GM23338 (cell line): ENCODE measurements at regions not wholly inside any gene's neighbourhood (a gene's known extent, or its start where the extent isn't known, plus 50 kb on each side); places are given as distances from the start of the nearest gene placed in this dataset.

ENCODE experiments used
- ATAC-seq: fragments of 200-7000 bp; cut with Tn5 transposase; 3 replicates; pipeline ENCODE4 v1.9.1; 2020
- DNase-seq: peaks from one replicate; pipeline ENCODE4 v3.0.0-alpha.2; 2015; ENCODE audit warnings: low spot score
- H2AFZ ChIP-seq: fragments of 200-600 bp; sonication (generic); 2 replicates; pipeline ENCODE4 v1.8.0; 2016; ENCODE audit warnings: antibody characterized with exemption, mild to moderate bottlenecking, moderate library complexity
- H3F3A ChIP-seq: fragments of 200-600 bp; sonication (generic); replicated peaks from 2 replicates; pipeline ENCODE4 v1.8.0; 2017; ENCODE audit warnings: antibody characterized with exemption, mixed run types, low read depth
- H3K27ac ChIP-seq: fragments of 200-600 bp; sonication (generic); 2 replicates; pipeline ENCODE4 v1.6.1; 2016; ENCODE audit warnings: low read depth
- H3K27me3 ChIP-seq: fragments of 200-600 bp; sonication (generic); 2 replicates; pipeline ENCODE4 v1.8.0; 2016; ENCODE audit warnings: mild to moderate bottlenecking, mixed run types, moderate library complexity; ENCODE audit not compliant: insufficient read depth
- H3K36me3 ChIP-seq: fragments of 200-600 bp; sonication (generic); 2 replicates; pipeline ENCODE4 v1.8.0; 2016; ENCODE audit warnings: mild to moderate bottlenecking; ENCODE audit not compliant: insufficient read depth
- H3K4me1 ChIP-seq: fragments of 200-600 bp; sonication (generic); 2 replicates; pipeline ENCODE4 v1.8.0; 2016; ENCODE audit warnings: mild to moderate bottlenecking, moderate library complexity; ENCODE audit not compliant: insufficient read depth
- H3K4me2 ChIP-seq: fragments of 200-600 bp; sonication (generic); 2 replicates; pipeline ENCODE4 v1.7.1; 2017; ENCODE audit warnings: mixed run types
- H3K4me3 ChIP-seq: fragments of 200-600 bp; sonication (generic); 2 replicates; pipeline ENCODE4 v1.6.1; 2016; ENCODE audit warnings: mixed run types
- H3K79me2 ChIP-seq: fragments of 200-600 bp; sonication (generic); replicated peaks from 2 replicates; pipeline ENCODE4 v1.8.0; 2017; ENCODE audit warnings: mild to moderate bottlenecking; ENCODE audit not compliant: insufficient read depth
- H3K9me2 ChIP-seq: fragments of 200-600 bp; sonication (generic); 2 replicates; pipeline ENCODE4 v1.8.0; 2017; ENCODE audit not compliant: insufficient read depth
- H4K20me1 ChIP-seq: fragments of 200-600 bp; sonication (generic); replicated peaks from 2 replicates; pipeline ENCODE4 v1.8.0; 2017; ENCODE audit warnings: mild to moderate bottlenecking; ENCODE audit not compliant: insufficient read depth
- H3K27ac Mint-ChIP-seq: 2 replicates; pipeline ENCODE4 v1.8.0; 2020; ENCODE audit warnings: inconsistent platforms, mild to moderate bottlenecking, moderate library complexity, mixed read lengths
- H3K27me3 Mint-ChIP-seq: 3 replicates; pipeline ENCODE4 v1.8.0; 2022; ENCODE audit warnings: low read depth, mild to moderate bottlenecking, moderate library complexity, mixed read lengths, inconsistent platforms; ENCODE audit not compliant: insufficient read depth, poor library complexity
- H3K36me3 Mint-ChIP-seq: 3 replicates; pipeline ENCODE4 v1.8.0; 2021; ENCODE audit warnings: low read depth, mild to moderate bottlenecking, inconsistent platforms, moderate library complexity, mixed read lengths
- H3K4me1 Mint-ChIP-seq: 3 replicates; pipeline ENCODE4 v1.8.0; 2020; ENCODE audit warnings: mild to moderate bottlenecking, inconsistent platforms, mixed read lengths
- H3K4me3 Mint-ChIP-seq: 3 replicates; pipeline ENCODE4 v1.8.0; 2021; ENCODE audit warnings: moderate library complexity, mild to moderate bottlenecking, inconsistent platforms, mixed read lengths
- H3K9me3 Mint-ChIP-seq: 3 replicates; pipeline ENCODE4 v1.8.0; 2020; ENCODE audit warnings: moderate library complexity, mild to moderate bottlenecking, inconsistent platforms, mixed read lengths
- CREB1 ChIP-seq: fragments of 250-450 bp; sonication (Bioruptor Pico); IDR thresholded peaks from 2 replicates; pipeline ENCODE4 v1.5.0; 2020; ENCODE audit warnings: low read depth, mild to moderate bottlenecking, moderate library complexity
- CTCF ChIP-seq, 2 experiments: fragments of 200-600 bp in 1 of 2; sonication (generic) in 1 of 2; conservative IDR thresholded peaks; 2 replicates each; pipeline versions ENCODE4 v1.5.1 to v1.6.1; 2016 to 2017; ENCODE audit warnings: antibody characterized with exemption in 2 of 2, low read depth in 2 of 2, mild to moderate bottlenecking in 2 of 2, moderate library complexity in 1 of 2
- ETS1 ChIP-seq: IDR thresholded peaks from 2 replicates; pipeline ENCODE4 v1.6.1; 2016; ENCODE audit warnings: antibody characterized with exemption
- EZH2 ChIP-seq: fragments of 200-600 bp; sonication (generic); IDR thresholded peaks from one replicate; pipeline ENCODE4 v1.8.0; 2017; ENCODE audit warnings: antibody characterized with exemption, mild to moderate bottlenecking, low read depth; ENCODE audit not compliant: unreplicated experiment
- JUNB ChIP-seq: IDR thresholded peaks from one replicate; pipeline ENCODE4 v1.6.1; 2016; ENCODE audit warnings: antibody characterized with exemption; ENCODE audit not compliant: unreplicated experiment
- NANOG ChIP-seq: IDR thresholded peaks from 2 replicates; pipeline ENCODE4 v1.6.1; 2016; ENCODE audit warnings: antibody characterized with exemption, borderline replicate concordance
- POLR2AphosphoS5 ChIP-seq: IDR thresholded peaks from 2 replicates; pipeline ENCODE4 v1.6.1; 2016; ENCODE audit warnings: antibody characterized with exemption, low read depth
- REST ChIP-seq: IDR thresholded peaks from one replicate; pipeline ENCODE4 v1.6.1; 2018; ENCODE audit warnings: antibody characterized with exemption; ENCODE audit not compliant: unreplicated experiment
- STAT1 ChIP-seq: IDR thresholded peaks from one replicate; pipeline ENCODE4 v1.6.1; 2016; ENCODE audit warnings: antibody characterized with exemption; ENCODE audit not compliant: unreplicated experiment
- ZNF114 ChIP-seq: fragments of 250-450 bp; sonication (Bioruptor Pico); IDR thresholded peaks from 2 replicates; pipeline ENCODE4 v1.5.0; 2020; ENCODE audit warnings: mild to moderate bottlenecking, moderate library complexity
- ZNF462 ChIP-seq: fragments of 250-450 bp; sonication (Bioruptor Pico); IDR thresholded peaks from 2 replicates; pipeline ENCODE4 v1.5.0; 2020; ENCODE audit warnings: mild to moderate bottlenecking, moderate library complexity

- H3K4me3 ChIP-seq: no peak overlapping the region
- Mint-ChIP-seq H3K4me1 (no peaks in the 10 kb centered on the region; the same call in 2 of the 3 replicates), H3K9me3 (peaks cover 61% of the 10 kb centered on the region), H3K4me3 (no peak overlapping the region), H3K27me3 (peaks cover 11% of the 10 kb centered on the region), H3K36me3 (peaks cover 12% of the 10 kb centered on the region; the same call in 1 of the 3 replicates), H3K27ac (no peak overlapping the region)
- no peaks in the 10 kb centered on the region for H3F3A ChIP-seq
- DNase-seq (no peak), ATAC-seq (no peak)
- H3K4me1 ChIP-seq: no peaks in the 10 kb centered on the region
- no peak overlapping the region for H3K27ac ChIP-seq
- no peak for TF ChIP-seq STAT1
- no peak for TF ChIP-seq NANOG
- TF ChIP-seq ETS1: no peak
- no peak for TF ChIP-seq REST
- no peak for TF ChIP-seq CTCF (conservative IDR thresholded peaks at IDR 0.05; ENCODE audit: low read depth in 2 of 2)
- TF ChIP-seq CREB1 (CRISPR knock-in tag): no peak
- no peak for TF ChIP-seq POLR2AphosphoS5
- no peak for TF ChIP-seq EZH2
- TF ChIP-seq ZNF114 (CRISPR knock-in tag): no peak
- TF ChIP-seq JUNB: no peak
- no peak for TF ChIP-seq ZNF462 (CRISPR knock-in tag)
- no peaks in the 10 kb centered on the region for H4K20me1 ChIP-seq
- H3K36me3 ChIP-seq: peaks cover 7% of the 10 kb centered on the region; the same call in 1 of the 2 replicates
- H2AFZ ChIP-seq: no peak overlapping the region
- H3K9me2 ChIP-seq: no peaks in the 10 kb centered on the region
- no peak overlapping the region for H3K4me2 ChIP-seq
- H3K79me2 ChIP-seq: no peaks in the 10 kb centered on the region
- no peaks in the 10 kb centered on the region for H3K27me3 ChIP-seq
Observed at GRCh38 chr1:4149281-4149680, 249.2 kb upstream of the C1orf174 start.
